ENCODE measurements at regions not wholly inside any gene's neighbourhood (a gene's known extent, or its start where the extent isn't known, plus 50 kb on each side); places are given as distances from the start of the nearest gene placed in this dataset.

DNA sequence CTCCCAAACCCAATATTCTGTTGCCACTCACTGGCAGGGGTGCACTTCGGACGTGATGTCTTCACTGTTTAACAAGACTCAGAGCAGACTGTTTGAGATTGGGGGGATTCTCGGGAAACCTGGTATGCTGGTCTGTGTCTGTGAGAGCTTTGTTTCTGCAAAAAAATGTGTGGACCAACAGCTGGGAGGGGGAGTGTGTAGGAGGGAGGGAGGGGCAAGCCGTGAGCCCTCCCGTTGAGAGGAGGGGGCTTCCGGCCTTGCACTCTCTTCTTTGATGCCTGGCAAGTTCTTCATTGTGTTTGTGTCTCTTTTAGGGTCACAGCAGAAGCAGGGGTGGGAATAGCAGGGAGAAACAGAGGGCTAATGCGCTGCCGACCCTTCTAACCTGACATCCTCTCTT lies 74.9 kb upstream of the NDN start:
- no peak overlapping the region for H3K4me3 Mint-ChIP-seq
- H3K4me1 ChIP-seq (ENCODE audit: insufficient read depth, low read length), result no peaks in the 10 kb centered on the region
- no peak overlapping the region for H3K4me3 ChIP-seq (ENCODE audit: low read length)
- no peak overlapping the region for H3K27ac Mint-ChIP-seq
- no peak overlapping the region for H3K27ac ChIP-seq (ENCODE audit: low read depth in 1 of 2, low read length in 2 of 2)
- POLR2A ChIA-PET, result no interaction called here
- intact Hi-C loops (cut with DNase I, micrococcal nuclease), result no loop called here
- peaks cover 0 to 16% of the 10 kb centered on the region in 2 experiments for H3K9me3 ChIP-seq (ENCODE audit: control insufficient read depth in 1 of 2, insufficient read depth in 1 of 2, low read length in 2 of 2)
- no peaks in the 10 kb centered on the region for H3K36me3 Mint-ChIP-seq (ENCODE audit: low read depth)
- no peaks in the 10 kb centered on the region for H3K36me3 ChIP-seq (ENCODE audit: insufficient read depth, low read length)
- CTCF ChIA-PET, result no interaction called here
- H3K27me3 Mint-ChIP-seq, result no peaks in the 10 kb centered on the region
- DNase-seq (no peak), ATAC-seq (ENCODE audit: poor library complexity) (no peak)
- H3K4me1 Mint-ChIP-seq (ENCODE audit: low read depth), result no peaks in the 10 kb centered on the region
- H3K9me3 Mint-ChIP-seq, result peaks cover 20% of the 10 kb centered on the region
- H3K27me3 ChIP-seq (ENCODE audit: control insufficient read depth in 1 of 2, insufficient read depth in 2 of 2, low read length in 2 of 2), result no peaks in the 10 kb centered on the region
- TF ChIP-seq CTCF (IDR thresholded peaks at IDR 0.05), result no peak

- Mint-ChIP-seq H3K27me3 (no peaks in the 10 kb centered on the region), H3K27ac (no peak overlapping the region), H3K4me1 (ENCODE audit: low read depth) (no peaks in the 10 kb centered on the region), H3K4me3 (no peak overlapping the region), H3K9me3 (peaks cover 20% of the 10 kb centered on the region), H3K36me3 (ENCODE audit: low read depth) (no peaks in the 10 kb centered on the region)
- Histone ChIP-seq H3K4me3 (ENCODE audit: low read length) (no peak overlapping the region), H3K4me1 (ENCODE audit: insufficient read depth, low read length) (no peaks in the 10 kb centered on the region), H3K27me3 (ENCODE audit: control insufficient read depth in 1 of 2, insufficient read depth in 2 of 2, low read length in 2 of 2) (no peaks in the 10 kb centered on the region), H3K27ac (ENCODE audit: low read depth in 1 of 2, low read length in 2 of 2) (no peak overlapping the region), H3K9me3 (ENCODE audit: control insufficient read depth in 1 of 2, insufficient read depth in 1 of 2, low read length in 2 of 2) (peaks cover 0 to 20% of the 10 kb centered on the region in 2 experiments), H3K36me3 (ENCODE audit: insufficient read depth, low read length) (no peaks in the 10 kb centered on the region)
- POLR2A ChIA-PET, result no interaction called here
- DNase-seq (no peak), ATAC-seq (ENCODE audit: poor library complexity) (no peak)
- intact Hi-C loops (cut with DNase I, micrococcal nuclease), result no loop called here
- CTCF ChIA-PET, result no interaction called here
- no peak for TF ChIP-seq CTCF (IDR thresholded peaks at IDR 0.05)
These were observed 75.9 kb upstream of the NDN start for GRCh38 chr15:23763021-23763420.

GRCh38 chr15:23764306-23764705 lies 77.2 kb upstream of the NDN start:
- Mint-ChIP-seq H3K27ac (no peak overlapping the region), H3K27me3 (no peaks in the 10 kb centered on the region), H3K4me3 (no peak overlapping the region), H3K4me1 (ENCODE audit: low read depth) (no peaks in the 10 kb centered on the region), H3K9me3 (peaks cover 20% of the 10 kb centered on the region), H3K36me3 (ENCODE audit: low read depth) (no peaks in the 10 kb centered on the region)
- Histone ChIP-seq H3K27me3 (ENCODE audit: control insufficient read depth in 1 of 2, insufficient read depth in 2 of 2, low read length in 2 of 2) (no peaks in the 10 kb centered on the region), H3K4me3 (ENCODE audit: low read length) (no peak overlapping the region), H3K9me3 (ENCODE audit: control insufficient read depth in 1 of 2, insufficient read depth in 1 of 2, low read length in 2 of 2) (peaks cover 0 to 20% of the 10 kb centered on the region in 2 experiments), H3K27ac (ENCODE audit: low read depth in 1 of 2, low read length in 2 of 2) (no peak overlapping the region), H3K4me1 (ENCODE audit: insufficient read depth, low read length) (no peaks in the 10 kb centered on the region), H3K36me3 (ENCODE audit: insufficient read depth, low read length) (no peaks in the 10 kb centered on the region)
- TF ChIP-seq CTCF (IDR thresholded peaks at IDR 0.05), result no peak
- ATAC-seq (ENCODE audit: poor library complexity) (no peak), DNase-seq (no peak)
- ChIA-PET POLR2A (no interaction called here), CTCF (no interaction called here)
- intact Hi-C loops (cut with DNase I, micrococcal nuclease), result no loop called here
